GM18511 (cell line): ENCODE measurements at regions not wholly inside any gene's neighbourhood (a gene's known extent, or its start where the extent isn't known, plus 50 kb on each side); places are given as distances from the start of the nearest gene placed in this dataset.

Source experiments
- ATAC-seq: cut with Tn5 transposase; IDR thresholded peaks from one replicate; pipeline ENCODE4 v1.9.1; 2021; ENCODE audit warnings: mild to moderate bottlenecking, moderate library complexity; ENCODE audit not compliant: unreplicated experiment

- ATAC-seq: no peak
These were observed 277.2 kb upstream of the ADRA1B start for GRCh38 chr5:159638954-159639559.

GRCh38 chr5:159639590-159639989 lies 276.7 kb upstream of the ADRA1B start:
- ATAC-seq: no peak

- no peak for ATAC-seq
These were observed 275.8 kb upstream of the ADRA1B start for GRCh38 chr5:159640446-159640845.

GRCh38 chr5:159640921-159641320 lies 275.4 kb upstream of the ADRA1B start:
- no peak for ATAC-seq

- no peak for ATAC-seq
These were observed 274.8 kb upstream of the ADRA1B start for GRCh38 chr5:159641371-159642039.

- no peak for ATAC-seq
These were observed 273.9 kb upstream of the ADRA1B start for GRCh38 chr5:159642379-159642778.

- no peak for ATAC-seq
These were observed 272.2 kb upstream of the ADRA1B start for GRCh38 chr5:159644053-159644452.

- ATAC-seq: no peak
These were observed 271.0 kb upstream of the ADRA1B start for GRCh38 chr5:159645179-159645846.

GRCh38 chr5:159650803-159651202 lies 265.5 kb upstream of the ADRA1B start:
- no peak for ATAC-seq

GRCh38 chr5:159655757-159656409 lies 260.4 kb upstream of the ADRA1B start:
- ATAC-seq: no peak

- ATAC-seq: no peak
These were observed 259.0 kb upstream of the ADRA1B start for GRCh38 chr5:159657298-159657697.

GRCh38 chr5:159657771-159658170 lies 258.5 kb upstream of the ADRA1B start:
- no peak for ATAC-seq

- no peak for ATAC-seq
These were observed 257.9 kb upstream of the ADRA1B start for GRCh38 chr5:159658266-159658925.

GRCh38 chr5:159660401-159660800 lies 255.9 kb upstream of the ADRA1B start:
- ATAC-seq: no peak

- no peak for ATAC-seq
These were observed 252.3 kb upstream of the ADRA1B start for GRCh38 chr5:159663986-159664385.

- ATAC-seq: no peak
These were observed 249.0 kb upstream of the ADRA1B start for GRCh38 chr5:159667286-159667685.

GRCh38 chr5:159668556-159668955 lies 247.7 kb upstream of the ADRA1B start:
- no peak for ATAC-seq

- no peak for ATAC-seq
These were observed 246.7 kb upstream of the ADRA1B start for GRCh38 chr5:159669559-159669958.

GRCh38 chr5:159671886-159672285 lies 244.4 kb upstream of the ADRA1B start:
- ATAC-seq: no peak

GRCh38 chr5:159673538-159673937 lies 242.7 kb upstream of the ADRA1B start:
- no peak for ATAC-seq
